Effector memory CD8-positive, alpha-beta T cell (primary cell): ENCODE measurements at regions not wholly inside any gene's neighbourhood (a gene's known extent, or its start where the extent isn't known, plus 50 kb on each side); places are given as distances from the start of the nearest gene placed in this dataset.

ENCODE experiments used
- ATAC-seq: fragments of 150-1000 bp; cut with Tn5 transposase; replicated peaks from 2 replicates; pipeline ENCODE4 v1.10.0; 2021; ENCODE audit warnings: mild to moderate bottlenecking, moderate library complexity
- DNase-seq, 3 experiments: peaks; one replicate each; pipeline ENCODE4 v3.0.0; 2021
- H3K27ac Mint-ChIP-seq, 2 donors: one replicate each; pipeline ENCODE4 v1.8.0; 2022; ENCODE audit warnings: mild to moderate bottlenecking in 2 of 2, mixed read lengths in 2 of 2, moderate library complexity in 2 of 2
- H3K27me3 Mint-ChIP-seq, 2 donors: one replicate each; pipeline ENCODE4 v1.8.0; 2022; ENCODE audit warnings: mixed read lengths in 2 of 2
- H3K36me3 Mint-ChIP-seq: one replicate; pipeline ENCODE4 v1.8.0; 2022; ENCODE audit warnings: mild to moderate bottlenecking, moderate library complexity, mixed read lengths; ENCODE audit not compliant: insufficient read depth
- H3K4me1 Mint-ChIP-seq, 2 donors: one replicate each; pipeline ENCODE4 v1.8.0; 2022; ENCODE audit warnings: low read depth in 2 of 2, mixed read lengths in 2 of 2
- H3K4me3 Mint-ChIP-seq, 2 donors: one replicate each; pipeline ENCODE4 v1.8.0; 2022; ENCODE audit warnings: mild to moderate bottlenecking in 2 of 2, mixed read lengths in 2 of 2, moderate library complexity in 2 of 2
- H3K9me3 Mint-ChIP-seq, 2 donors: one replicate each; pipeline ENCODE4 v1.8.0; 2022; ENCODE audit warnings: mixed read lengths in 2 of 2

GRCh38 chr5:124162767-124163532, 583.5 kb downstream of the ZNF608 start:
- H3K27ac Mint-ChIP-seq, result no peak overlapping the region
- no peaks in the 10 kb centered on the region for H3K4me1 Mint-ChIP-seq
- H3K36me3 Mint-ChIP-seq, result no peaks in the 10 kb centered on the region
- no peaks in the 10 kb centered on the region for H3K27me3 Mint-ChIP-seq
- H3K9me3 Mint-ChIP-seq, result peaks cover 9 to 11% of the 10 kb centered on the region in 2 donors
- H3K4me3 Mint-ChIP-seq, result no peak overlapping the region
- no peak for DNase-seq
- ATAC-seq, result no peak

GRCh38 chr5:124161266-124161665, 585.2 kb downstream of the ZNF608 start:
- no peak for ATAC-seq
- Mint-ChIP-seq H3K4me1 (no peaks in the 10 kb centered on the region), H3K36me3 (no peaks in the 10 kb centered on the region), H3K27ac (no peak overlapping the region), H3K9me3 (peaks cover 8 to 10% of the 10 kb centered on the region in 2 donors), H3K27me3 (no peaks in the 10 kb centered on the region), H3K4me3 (no peak overlapping the region)
- no peak for DNase-seq

- H3K9me3 Mint-ChIP-seq, result peaks cover 13% of the 10 kb centered on the region in 2 donors
- no peak overlapping the region for H3K27ac Mint-ChIP-seq
- H3K4me1 Mint-ChIP-seq, result no peaks in the 10 kb centered on the region
- H3K27me3 Mint-ChIP-seq, result no peaks in the 10 kb centered on the region
- no peak overlapping the region for H3K4me3 Mint-ChIP-seq
- ATAC-seq (no peak), DNase-seq (no peak)
- no peaks in the 10 kb centered on the region for H3K36me3 Mint-ChIP-seq
These were observed 586.2 kb downstream of the ZNF608 start for GRCh38 chr5:124160265-124160664.

GRCh38 chr5:124157320-124157719, 589.1 kb downstream of the ZNF608 start:
- Mint-ChIP-seq H3K27ac (no peak overlapping the region), H3K4me1 (no peaks in the 10 kb centered on the region), H3K27me3 (no peaks in the 10 kb centered on the region), H3K4me3 (no peak overlapping the region), H3K9me3 (peaks cover 9 to 16% of the 10 kb centered on the region in 2 donors), H3K36me3 (no peaks in the 10 kb centered on the region)
- ATAC-seq, result no peak
- DNase-seq, result no peak

- H3K9me3 Mint-ChIP-seq, result peaks cover 9 to 16% of the 10 kb centered on the region in 2 donors
- H3K27ac Mint-ChIP-seq, result no peak overlapping the region
- H3K4me3 Mint-ChIP-seq, result no peak overlapping the region
- no peaks in the 10 kb centered on the region for H3K36me3 Mint-ChIP-seq
- ATAC-seq (no peak), DNase-seq (no peak)
- H3K4me1 Mint-ChIP-seq, result no peaks in the 10 kb centered on the region
- no peaks in the 10 kb centered on the region for H3K27me3 Mint-ChIP-seq
These were observed 589.9 kb downstream of the ZNF608 start for GRCh38 chr5:124156415-124156996.

GRCh38 chr5:124154714-124155113, 591.7 kb downstream of the ZNF608 start:
- Mint-ChIP-seq H3K4me3 (no peak overlapping the region), H3K27ac (no peak overlapping the region), H3K9me3 (peaks cover 15 to 16% of the 10 kb centered on the region in 2 donors), H3K27me3 (no peaks in the 10 kb centered on the region), H3K4me1 (no peaks in the 10 kb centered on the region), H3K36me3 (no peaks in the 10 kb centered on the region)
- no peak for DNase-seq
- no peak for ATAC-seq

- ATAC-seq (no peak), DNase-seq (no peak)
- no peaks in the 10 kb centered on the region for H3K36me3 Mint-ChIP-seq
- H3K4me3 Mint-ChIP-seq, result no peak overlapping the region
- H3K27me3 Mint-ChIP-seq, result no peaks in the 10 kb centered on the region
- no peaks in the 10 kb centered on the region for H3K4me1 Mint-ChIP-seq
- H3K27ac Mint-ChIP-seq, result no peak overlapping the region
- H3K9me3 Mint-ChIP-seq, result peaks cover 11 to 24% of the 10 kb centered on the region in 2 donors
These were observed 592.9 kb downstream of the ZNF608 start for GRCh38 chr5:124153588-124153987.

GRCh38 chr5:124148574-124148973, 597.9 kb downstream of the ZNF608 start:
- H3K4me1 Mint-ChIP-seq, result no peaks in the 10 kb centered on the region
- H3K9me3 Mint-ChIP-seq, result peaks cover 18 to 40% of the 10 kb centered on the region in 2 donors
- H3K27me3 Mint-ChIP-seq, result no peaks in the 10 kb centered on the region
- H3K4me3 Mint-ChIP-seq, result no peak overlapping the region
- ATAC-seq (no peak), DNase-seq (no peak)
- no peaks in the 10 kb centered on the region for H3K36me3 Mint-ChIP-seq
- no peak overlapping the region for H3K27ac Mint-ChIP-seq

- Mint-ChIP-seq H3K9me3 (peaks cover 17 to 28% of the 10 kb centered on the region in 2 donors), H3K4me1 (no peaks in the 10 kb centered on the region), H3K36me3 (no peaks in the 10 kb centered on the region), H3K27me3 (no peaks in the 10 kb centered on the region), H3K27ac (no peak overlapping the region), H3K4me3 (no peak overlapping the region)
- ATAC-seq, result no peak
- DNase-seq, result no peak
These were observed 606.4 kb downstream of the ZNF608 start for GRCh38 chr5:124140060-124140459.

- DNase-seq (no peak), ATAC-seq (no peak)
- Mint-ChIP-seq H3K36me3 (no peaks in the 10 kb centered on the region), H3K4me1 (no peaks in the 10 kb centered on the region), H3K9me3 (peaks cover 19 to 28% of the 10 kb centered on the region in 2 donors), H3K27me3 (no peaks in the 10 kb centered on the region), H3K4me3 (no peak overlapping the region), H3K27ac (no peak overlapping the region)
These were observed 607.0 kb downstream of the ZNF608 start for GRCh38 chr5:124139477-124139876.

GRCh38 chr5:124136609-124137008, 609.8 kb downstream of the ZNF608 start:
- H3K36me3 Mint-ChIP-seq, result no peaks in the 10 kb centered on the region
- no peaks in the 10 kb centered on the region for H3K4me1 Mint-ChIP-seq
- H3K27me3 Mint-ChIP-seq, result no peaks in the 10 kb centered on the region
- no peak overlapping the region for H3K4me3 Mint-ChIP-seq
- peaks cover 8 to 13% of the 10 kb centered on the region in 2 donors for H3K9me3 Mint-ChIP-seq
- no peak overlapping the region for H3K27ac Mint-ChIP-seq
- ATAC-seq, result no peak
- DNase-seq, result no peak

GRCh38 chr5:124134941-124135340, 611.5 kb downstream of the ZNF608 start:
- no peak for ATAC-seq
- Mint-ChIP-seq H3K4me1 (no peaks in the 10 kb centered on the region), H3K4me3 (no peak overlapping the region), H3K27ac (no peak overlapping the region), H3K9me3 (peaks cover 4 to 8% of the 10 kb centered on the region in 2 donors), H3K36me3 (no peaks in the 10 kb centered on the region), H3K27me3 (no peaks in the 10 kb centered on the region)
- DNase-seq, result no peak

- no peak for DNase-seq
- Mint-ChIP-seq H3K4me3 (no peak overlapping the region), H3K4me1 (no peaks in the 10 kb centered on the region), H3K27me3 (no peaks in the 10 kb centered on the region), H3K36me3 (no peaks in the 10 kb centered on the region), H3K27ac (no peak overlapping the region), H3K9me3 (peaks cover 0 to 3% of the 10 kb centered on the region in 2 donors)
- ATAC-seq, result no peak
These were observed 613.0 kb downstream of the ZNF608 start for GRCh38 chr5:124133406-124133805.

GRCh38 chr5:124132843-124133242, 613.6 kb downstream of the ZNF608 start:
- Mint-ChIP-seq H3K36me3 (no peaks in the 10 kb centered on the region), H3K9me3 (peaks cover 0 to 3% of the 10 kb centered on the region in 2 donors), H3K27ac (no peak overlapping the region), H3K4me3 (no peak overlapping the region), H3K27me3 (no peaks in the 10 kb centered on the region), H3K4me1 (no peaks in the 10 kb centered on the region)
- DNase-seq, result no peak
- ATAC-seq, result no peak
